HCT116 (cell line): ENCODE measurements at regions not wholly inside any gene's neighbourhood (a gene's known extent, or its start where the extent isn't known, plus 50 kb on each side); places are given as distances from the start of the nearest gene placed in this dataset.

Experiments used
- CTCF ChIP-seq, 3 experiments: fragments of 200-600 bp in 1 of 3; sonication (generic) in 1 of 3; IDR thresholded peaks in 2 of 3; conservative IDR thresholded peaks in 1 of 3; 2 replicates each; pipeline ENCODE4 v1.5.1; 2012 to 2017; ENCODE audit warnings: low read depth in 2 of 3, low read length in 2 of 3, antibody characterized with exemption in 1 of 3, borderline replicate concordance in 1 of 3, control low read depth in 1 of 3, mild to moderate bottlenecking in 1 of 3, mixed read lengths in 1 of 3, mixed run types in 1 of 3, moderate library complexity in 1 of 3; ENCODE audit not compliant: insufficient read depth in 1 of 3
- EZH2 ChIP-seq: fragments of 200-600 bp; sonication (generic); IDR thresholded peaks from 2 replicates; pipeline ENCODE4 v1.6.1; 2017; ENCODE audit warnings: antibody characterized with exemption, mixed run types
- JUND ChIP-seq: IDR thresholded peaks from 2 replicates; pipeline ENCODE4 v1.6.1; 2012
- POLR2A ChIP-seq: IDR thresholded peaks from 2 replicates; pipeline ENCODE4 v1.7.0; 2011; ENCODE audit warnings: borderline replicate concordance; ENCODE audit not compliant: insufficient read depth, insufficient read length; ENCODE audit errors: extremely low read depth
- POLR2AphosphoS5 ChIP-seq: IDR thresholded peaks from 2 replicates; pipeline ENCODE4 v1.6.1; 2011; ENCODE audit warnings: mild to moderate bottlenecking, low read depth, low read length, moderate library complexity
- RAD21 ChIP-seq: IDR thresholded peaks from 2 replicates; pipeline ENCODE4 v1.6.1; 2012; ENCODE audit warnings: low read depth, mild to moderate bottlenecking
- ZNF274 ChIP-seq: fragments of 200-500 bp; sonication (Bioruptor generic); IDR thresholded peaks from 2 replicates; pipeline ENCODE4 v1.6.1; 2014; ENCODE audit warnings: mild to moderate bottlenecking, low read depth, low read length, inconsistent platforms

DNA sequence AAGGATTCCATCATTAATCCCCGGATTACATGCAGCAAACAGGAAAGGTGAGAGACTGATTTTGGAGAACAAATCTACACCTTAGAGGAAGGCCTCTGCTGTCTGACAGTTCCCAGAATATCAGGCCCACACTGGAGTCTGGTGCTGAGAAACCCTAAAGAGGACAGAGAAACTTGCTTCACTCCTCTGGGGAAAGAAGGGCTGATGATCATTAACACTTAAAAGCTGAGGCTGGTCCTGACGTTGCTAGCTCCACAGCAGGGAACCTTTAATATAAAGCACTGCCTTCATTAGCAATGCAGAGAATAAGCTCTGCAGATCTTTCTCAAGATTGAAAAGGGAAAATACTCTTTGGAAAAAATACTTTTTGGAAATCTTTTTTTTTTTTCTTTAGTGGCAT is 1472.4 kb upstream of the GOT2 start:
- TF ChIP-seq POLR2A = no peak
- TF ChIP-seq CTCF (IDR thresholded peaks at IDR 0.05 in 2 of 3, conservative IDR thresholded peaks at IDR 0.05 in 1 of 3; ENCODE audit: borderline replicate concordance in 1 of 3, insufficient read depth in 1 of 3, low read depth in 2 of 3, low read length in 2 of 3) = no peak
- TF ChIP-seq POLR2AphosphoS5 = no peak
- no peak for TF ChIP-seq EZH2
- TF ChIP-seq JUND = no peak
- TF ChIP-seq ZNF274 = no peak
- no peak for TF ChIP-seq RAD21
